Fibroblast of lung (primary cell): ENCODE measurements at regions not wholly inside any gene's neighbourhood (a gene's known extent, or its start where the extent isn't known, plus 50 kb on each side); places are given as distances from the start of the nearest gene placed in this dataset.

Experiments used
- DNase-seq, 2 donors: peaks; one replicate each; pipeline versions ENCODE4 v3.0.0 to v3.0.0-alpha.2; 2010; ENCODE audit warnings: low read depth in 2 of 2
- H2AFZ ChIP-seq: 2 replicates; pipeline ENCODE4 v1.5.1; 2012; ENCODE audit warnings: low read length, control low read depth, inconsistent platforms
- H3K27ac ChIP-seq: 2 replicates; pipeline ENCODE4 v1.5.1; 2011; ENCODE audit warnings: low read length, control low read depth; ENCODE audit not compliant: insufficient read depth
- H3K27me3 ChIP-seq: 2 replicates; pipeline ENCODE4 v1.5.1; 2011; ENCODE audit warnings: mild to moderate bottlenecking, low read length; ENCODE audit not compliant: control insufficient read depth, insufficient read depth
- H3K36me3 ChIP-seq: 2 replicates; pipeline ENCODE4 v1.5.1; 2011; ENCODE audit warnings: low read length; ENCODE audit not compliant: control insufficient read depth, insufficient read depth
- H3K4me1 ChIP-seq: 2 replicates; pipeline ENCODE4 v1.5.1; 2011; ENCODE audit warnings: low read length; ENCODE audit not compliant: control insufficient read depth, insufficient read depth; ENCODE audit errors: extremely low read depth
- H3K4me2 ChIP-seq: 2 replicates; pipeline ENCODE4 v1.5.1; 2011; ENCODE audit warnings: low read length, control low read depth; ENCODE audit not compliant: insufficient read depth; ENCODE audit errors: extremely low read depth
- H3K4me3 ChIP-seq, 4 experiments: fragments of 200-600 bp in 1 of 4; sonication (generic) in 1 of 4; replicated peaks in 1 of 4; 2 replicates each; pipeline ENCODE4 v1.5.1; 2011 to 2016; ENCODE audit warnings: low read length in 4 of 4, low read depth in 3 of 4, mild to moderate bottlenecking in 3 of 4, control low read depth in 2 of 4, inconsistent platforms in 1 of 4, mixed read lengths in 1 of 4; ENCODE audit not compliant: insufficient read depth in 1 of 4; ENCODE audit errors: control extremely low read depth in 1 of 4
- H3K79me2 ChIP-seq: 2 replicates; pipeline ENCODE4 v1.5.1; 2012; ENCODE audit warnings: mild to moderate bottlenecking, low read length, inconsistent platforms; ENCODE audit not compliant: control insufficient read depth, insufficient read depth
- H3K9ac ChIP-seq: 2 replicates; pipeline ENCODE4 v1.5.1; 2011; ENCODE audit warnings: mild to moderate bottlenecking, low read length, control low read depth; ENCODE audit not compliant: insufficient read depth
- H3K9me3 ChIP-seq: 2 replicates; pipeline ENCODE4 v1.5.1; 2012; ENCODE audit warnings: low read depth, low read length; ENCODE audit not compliant: control insufficient read depth, insufficient read depth
- H4K20me1 ChIP-seq: 2 replicates; pipeline ENCODE4 v1.5.1; 2011; ENCODE audit warnings: low read length; ENCODE audit not compliant: control insufficient read depth, insufficient read depth; ENCODE audit errors: extremely low read depth
- EZH2 ChIP-seq: IDR thresholded peaks from 2 replicates; pipeline ENCODE4 v1.5.1; 2012; ENCODE audit warnings: low read length, control low read depth, mild to moderate bottlenecking; ENCODE audit errors: missing control alignments
- TF ChIP-seq, protein P1 (sequence below), 2 donors: IDR thresholded peaks in 1 of 2; conservative IDR thresholded peaks in 1 of 2; 1 replicate in 1 of 2; 2 replicates in 1 of 2; pipeline ENCODE4 v1.5.1; 2011 to 2012; ENCODE audit warnings: low read length in 2 of 2, control low read depth in 1 of 2, inconsistent platforms in 1 of 2, low read depth in 1 of 2, mild to moderate bottlenecking in 1 of 2

DNA sequence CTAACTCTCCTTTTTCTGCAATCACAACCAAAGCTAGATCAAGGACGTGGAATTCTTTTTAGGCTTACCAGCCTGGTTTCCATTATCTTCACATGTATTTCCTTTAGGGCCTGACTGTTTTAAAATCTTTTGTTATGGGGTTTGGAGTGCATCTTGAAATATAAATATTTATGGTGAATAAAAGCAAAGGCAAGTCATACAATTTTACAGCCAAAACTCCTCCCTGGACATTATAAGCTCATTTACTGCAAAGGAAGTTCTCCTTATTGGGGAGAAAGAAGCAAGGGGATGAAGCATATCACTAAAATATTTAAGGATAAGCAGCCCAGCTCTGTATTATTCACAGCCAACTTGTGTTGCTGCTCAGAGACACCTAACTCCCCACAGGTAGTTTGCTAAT, 132.2 kb upstream of the TARS1 start:
- Histone ChIP-seq H3K27ac (no peak overlapping the region), H2AFZ (no peak overlapping the region)

DNA sequence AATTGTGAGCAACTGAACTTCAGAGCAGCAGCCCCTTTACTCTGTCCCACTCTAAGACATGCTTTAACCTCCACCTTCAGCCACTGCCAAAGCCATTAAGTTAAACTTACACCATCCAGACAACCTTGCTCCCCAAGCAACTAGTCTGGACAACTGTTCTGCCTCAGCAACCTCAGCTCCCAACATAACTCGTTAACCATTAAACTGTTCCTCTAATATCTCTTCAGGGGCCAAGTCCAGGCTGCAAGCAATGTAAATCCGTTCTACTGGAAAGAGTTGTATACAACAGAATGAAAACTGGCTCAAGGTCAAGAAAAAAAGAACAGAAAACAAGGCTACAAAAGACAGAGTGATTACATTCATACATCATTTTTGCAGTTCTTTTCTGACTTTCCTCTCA, 131.7 kb upstream of the TARS1 start:
- H3K27ac ChIP-seq = no peak overlapping the region
- no peaks in the 10 kb centered on the region for H3K36me3 ChIP-seq
- peaks cover 21% of the 10 kb centered on the region for H3K4me1 ChIP-seq
- H3K27me3 ChIP-seq = no peaks in the 10 kb centered on the region
- no peaks in the 10 kb centered on the region for H4K20me1 ChIP-seq
- no peak overlapping the region for H3K4me3 ChIP-seq
- peak overlapping the region; percentile 19 for H2AFZ ChIP-seq
- no peak overlapping the region for H3K4me2 ChIP-seq
- TF ChIP-seq, protein P1, sequence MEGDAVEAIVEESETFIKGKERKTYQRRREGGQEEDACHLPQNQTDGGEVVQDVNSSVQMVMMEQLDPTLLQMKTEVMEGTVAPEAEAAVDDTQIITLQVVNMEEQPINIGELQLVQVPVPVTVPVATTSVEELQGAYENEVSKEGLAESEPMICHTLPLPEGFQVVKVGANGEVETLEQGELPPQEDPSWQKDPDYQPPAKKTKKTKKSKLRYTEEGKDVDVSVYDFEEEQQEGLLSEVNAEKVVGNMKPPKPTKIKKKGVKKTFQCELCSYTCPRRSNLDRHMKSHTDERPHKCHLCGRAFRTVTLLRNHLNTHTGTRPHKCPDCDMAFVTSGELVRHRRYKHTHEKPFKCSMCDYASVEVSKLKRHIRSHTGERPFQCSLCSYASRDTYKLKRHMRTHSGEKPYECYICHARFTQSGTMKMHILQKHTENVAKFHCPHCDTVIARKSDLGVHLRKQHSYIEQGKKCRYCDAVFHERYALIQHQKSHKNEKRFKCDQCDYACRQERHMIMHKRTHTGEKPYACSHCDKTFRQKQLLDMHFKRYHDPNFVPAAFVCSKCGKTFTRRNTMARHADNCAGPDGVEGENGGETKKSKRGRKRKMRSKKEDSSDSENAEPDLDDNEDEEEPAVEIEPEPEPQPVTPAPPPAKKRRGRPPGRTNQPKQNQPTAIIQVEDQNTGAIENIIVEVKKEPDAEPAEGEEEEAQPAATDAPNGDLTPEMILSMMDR (conservative IDR thresholded peaks at IDR 0.05 in 1 of 2, IDR thresholded peaks at IDR 0.05 in 1 of 2; ENCODE audit: low read depth in 1 of 2, low read length in 2 of 2) = no peak
- no peak for TF ChIP-seq EZH2
- no peaks in the 10 kb centered on the region for H3K79me2 ChIP-seq
- no peak for DNase-seq
- no peak overlapping the region for H3K9ac ChIP-seq
- H3K9me3 ChIP-seq = no peaks in the 10 kb centered on the region

More for the DNA sequence above, 132.2 kb upstream of the TARS1 start:
- Histone ChIP-seq H3K9me3 (no peaks in the 10 kb centered on the region), H3K27me3 (no peaks in the 10 kb centered on the region), H3K4me1 (peaks cover 21% of the 10 kb centered on the region), H3K36me3 (no peaks in the 10 kb centered on the region), H4K20me1 (no peaks in the 10 kb centered on the region), H3K4me3 (no peak overlapping the region), H3K9ac (no peak overlapping the region), H3K79me2 (no peaks in the 10 kb centered on the region), H3K4me2 (no peak overlapping the region)
- TF ChIP-seq, protein P1 (conservative IDR thresholded peaks at IDR 0.05 in 1 of 2, IDR thresholded peaks at IDR 0.05 in 1 of 2; ENCODE audit: low read depth in 1 of 2, low read length in 2 of 2) = no peak
- TF ChIP-seq EZH2 = no peak
- no peak for DNase-seq

DNA sequence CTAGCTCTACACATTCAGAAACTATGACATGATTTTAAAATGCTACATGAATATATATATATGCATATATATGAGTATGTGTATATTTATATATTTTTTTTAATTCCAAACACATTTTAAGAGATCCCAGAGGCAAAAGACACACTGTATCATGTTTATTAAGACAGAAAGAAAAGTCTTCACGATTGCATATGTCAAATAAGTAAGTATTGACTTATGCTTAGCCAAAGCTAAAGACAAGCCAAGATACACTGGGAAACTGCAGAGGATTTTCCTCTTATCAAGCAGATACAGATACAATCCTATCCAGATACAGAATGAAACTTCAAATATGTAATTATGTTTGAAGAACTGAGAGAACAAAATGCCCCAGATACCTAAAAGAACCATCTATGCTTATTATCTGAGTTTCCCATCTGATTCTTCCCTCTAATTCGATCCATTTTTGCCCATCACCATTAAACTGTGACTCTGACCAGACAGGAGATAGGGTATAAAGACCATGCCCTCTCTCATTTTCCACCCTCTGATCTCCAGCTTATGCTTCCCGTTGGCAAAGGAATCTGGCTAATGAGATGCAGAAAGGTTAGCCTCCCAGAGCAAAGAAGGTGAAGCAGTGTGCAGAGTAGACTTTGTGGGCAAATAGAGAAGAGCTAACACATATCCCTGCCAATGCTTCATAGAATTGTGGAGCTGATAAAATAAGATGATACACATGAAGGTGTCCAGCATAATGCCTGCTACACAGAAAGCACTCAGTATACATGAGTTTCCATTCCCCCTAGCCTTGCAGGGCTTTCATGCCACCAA, 131.0 kb upstream of the TARS1 start:
- H3K27ac ChIP-seq = peak overlapping the region; percentile 78
- H3K27me3 ChIP-seq = no peaks in the 10 kb centered on the region
- H2AFZ ChIP-seq = no peak overlapping the region
- H4K20me1 ChIP-seq = no peaks in the 10 kb centered on the region
- peaks cover 21% of the 10 kb centered on the region for H3K4me1 ChIP-seq
- no peaks in the 10 kb centered on the region for H3K79me2 ChIP-seq
- no peaks in the 10 kb centered on the region for H3K36me3 ChIP-seq
- no peak overlapping the region for H3K4me2 ChIP-seq
- no peaks in the 10 kb centered on the region for H3K9me3 ChIP-seq
- DNase-seq = no peak
- no peak overlapping the region for H3K4me3 ChIP-seq
- H3K9ac ChIP-seq = no peak overlapping the region
- TF ChIP-seq, protein P1 (conservative IDR thresholded peaks at IDR 0.05 in 1 of 2, IDR thresholded peaks at IDR 0.05 in 1 of 2; ENCODE audit: low read depth in 1 of 2, low read length in 2 of 2) = no peak
- no peak for TF ChIP-seq EZH2
